ENCODE measurements at regions not wholly inside any gene's neighbourhood (a gene's known extent, or its start where the extent isn't known, plus 50 kb on each side); places are given as distances from the start of the nearest gene placed in this dataset.

- no peak for TF ChIP-seq SP1 (IDR thresholded peaks at IDR 0.05)
- TF ChIP-seq HDGF (IDR thresholded peaks at IDR 0.05; ENCODE audit: borderline replicate concordance) = no peak
- TF ChIP-seq FOXM1 (IDR thresholded peaks at IDR 0.05; ENCODE audit: borderline replicate concordance) = no peak
- TF ChIP-seq ELF4 (IDR thresholded peaks at IDR 0.05) = no peak
- no peak for TF ChIP-seq ZNF384 (IDR thresholded peaks at IDR 0.05)
- TF ChIP-seq BHLHE40 (IDR thresholded peaks at IDR 0.05; ENCODE audit: borderline replicate concordance) = no peak
Observed at GRCh38 chr14:104502060-104502459, 77.5 kb upstream of the C14orf180 start.

Data from HEK293T (cell line).